IMR-90 (cell line): ENCODE measurements at regions not wholly inside any gene's neighbourhood (a gene's known extent, or its start where the extent isn't known, plus 50 kb on each side); places are given as distances from the start of the nearest gene placed in this dataset.

Source experiments
- CEBPB ChIP-seq: IDR thresholded peaks from 2 replicates; pipeline ENCODE4 v1.6.1; 2012; ENCODE audit warnings: low read depth, low read length, improper control_type of control experiment
- CTCF ChIP-seq: conservative IDR thresholded peaks from 2 replicates; pipeline ENCODE4 v1.5.1; 2012; ENCODE audit warnings: mild to moderate bottlenecking, low read depth, low read length, improper control_type of control experiment
- MAFK ChIP-seq: IDR thresholded peaks from 2 replicates; pipeline ENCODE4 v1.6.1; 2012; ENCODE audit warnings: low read depth, low read length, improper control_type of control experiment
- MXI1 ChIP-seq: IDR thresholded peaks from 2 replicates; pipeline ENCODE4 v1.6.1; 2012; ENCODE audit warnings: low read depth, mild to moderate bottlenecking, low read length, moderate library complexity, borderline replicate concordance
- NFE2L2 ChIP-seq: fragments of 150-350 bp; IDR thresholded peaks from 2 replicates; pipeline ENCODE4 v1.6.1; 2016; ENCODE audit warnings: low read depth, mild to moderate bottlenecking, low read length
- POLR2A ChIP-seq: IDR thresholded peaks from 2 replicates; pipeline ENCODE4 v1.6.1; 2012; ENCODE audit warnings: mild to moderate bottlenecking, low read depth, low read length
- RAD21 ChIP-seq: IDR thresholded peaks from 2 replicates; pipeline ENCODE4 v1.6.1; 2012; ENCODE audit warnings: low read length, improper control_type of control experiment
- RFX5 ChIP-seq: IDR thresholded peaks from 2 replicates; pipeline ENCODE4 v1.8.0; 2012; ENCODE audit warnings: low read depth, mild to moderate bottlenecking, low read length, moderate library complexity
- SMC3 ChIP-seq: fragments of 150-350 bp; IDR thresholded peaks from 2 replicates; pipeline ENCODE4 v1.6.1; 2016; ENCODE audit warnings: low read depth, mild to moderate bottlenecking, antibody characterized with exemption, low read length, moderate library complexity
- TF ChIP-seq, protein P1 (sequence below): fragments of 150-350 bp; IDR thresholded peaks from 2 replicates; pipeline ENCODE4 v1.6.1; 2017; ENCODE audit warnings: mild to moderate bottlenecking, antibody characterized with exemption, low read length, low read depth

DNA sequence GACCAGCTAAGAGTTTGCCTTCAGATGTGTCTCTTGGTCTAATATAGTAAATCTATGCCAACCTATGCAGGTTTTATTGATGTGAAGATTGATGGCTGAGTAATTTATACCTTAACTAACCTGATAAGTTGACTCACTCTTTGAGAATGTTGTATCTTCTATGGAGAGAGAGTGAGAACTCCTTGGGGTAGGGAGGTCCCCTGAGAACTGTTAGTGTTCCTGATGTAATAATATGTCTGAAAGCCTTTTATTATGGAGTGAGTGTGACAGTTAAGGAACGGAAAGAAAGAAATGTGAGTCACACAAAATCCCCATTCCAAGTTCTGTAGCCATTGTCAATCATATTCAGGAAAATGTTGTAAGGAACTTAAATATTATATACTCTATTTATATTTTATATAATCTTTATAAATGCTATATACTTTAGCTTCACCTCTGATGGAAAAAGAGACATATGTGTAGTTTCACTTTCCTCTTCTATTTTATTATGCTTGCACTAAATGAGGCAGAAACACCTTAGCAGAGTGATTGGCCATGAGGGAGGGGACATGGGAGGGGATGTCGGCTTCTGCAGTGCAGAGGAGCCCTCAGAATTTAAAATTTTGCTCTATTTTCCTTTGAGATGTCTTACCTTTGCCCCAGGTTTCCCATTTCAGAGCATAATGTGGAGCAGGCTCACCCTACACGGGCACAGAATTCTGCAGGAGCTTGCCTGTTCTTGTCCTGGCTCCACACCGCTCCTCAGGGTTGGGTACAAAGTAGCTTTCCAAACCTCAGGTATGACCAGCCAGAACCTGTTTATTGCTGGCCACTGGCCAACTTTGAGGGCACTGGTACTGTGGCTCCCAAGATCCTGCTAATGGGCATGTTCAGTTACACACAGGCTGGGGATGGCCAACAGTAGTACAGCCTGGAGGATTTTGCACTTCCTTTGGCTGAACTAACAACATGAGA is 57.7 kb downstream of the ARF6 start:
- TF ChIP-seq CTCF: no peak
- TF ChIP-seq, protein P1, sequence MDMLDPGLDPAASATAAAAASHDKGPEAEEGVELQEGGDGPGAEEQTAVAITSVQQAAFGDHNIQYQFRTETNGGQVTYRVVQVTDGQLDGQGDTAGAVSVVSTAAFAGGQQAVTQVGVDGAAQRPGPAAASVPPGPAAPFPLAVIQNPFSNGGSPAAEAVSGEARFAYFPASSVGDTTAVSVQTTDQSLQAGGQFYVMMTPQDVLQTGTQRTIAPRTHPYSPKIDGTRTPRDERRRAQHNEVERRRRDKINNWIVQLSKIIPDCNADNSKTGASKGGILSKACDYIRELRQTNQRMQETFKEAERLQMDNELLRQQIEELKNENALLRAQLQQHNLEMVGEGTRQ: no peak
- no peak for TF ChIP-seq NFE2L2
- TF ChIP-seq POLR2A: no peak
- no peak for TF ChIP-seq RFX5
- TF ChIP-seq RAD21: no peak
- no peak for TF ChIP-seq CEBPB
- TF ChIP-seq SMC3: no peak
- TF ChIP-seq MXI1: no peak
- no peak for TF ChIP-seq MAFK
